ENCODE measurements at regions not wholly inside any gene's neighbourhood (a gene's known extent, or its start where the extent isn't known, plus 50 kb on each side); places are given as distances from the start of the nearest gene placed in this dataset.

DNA sequence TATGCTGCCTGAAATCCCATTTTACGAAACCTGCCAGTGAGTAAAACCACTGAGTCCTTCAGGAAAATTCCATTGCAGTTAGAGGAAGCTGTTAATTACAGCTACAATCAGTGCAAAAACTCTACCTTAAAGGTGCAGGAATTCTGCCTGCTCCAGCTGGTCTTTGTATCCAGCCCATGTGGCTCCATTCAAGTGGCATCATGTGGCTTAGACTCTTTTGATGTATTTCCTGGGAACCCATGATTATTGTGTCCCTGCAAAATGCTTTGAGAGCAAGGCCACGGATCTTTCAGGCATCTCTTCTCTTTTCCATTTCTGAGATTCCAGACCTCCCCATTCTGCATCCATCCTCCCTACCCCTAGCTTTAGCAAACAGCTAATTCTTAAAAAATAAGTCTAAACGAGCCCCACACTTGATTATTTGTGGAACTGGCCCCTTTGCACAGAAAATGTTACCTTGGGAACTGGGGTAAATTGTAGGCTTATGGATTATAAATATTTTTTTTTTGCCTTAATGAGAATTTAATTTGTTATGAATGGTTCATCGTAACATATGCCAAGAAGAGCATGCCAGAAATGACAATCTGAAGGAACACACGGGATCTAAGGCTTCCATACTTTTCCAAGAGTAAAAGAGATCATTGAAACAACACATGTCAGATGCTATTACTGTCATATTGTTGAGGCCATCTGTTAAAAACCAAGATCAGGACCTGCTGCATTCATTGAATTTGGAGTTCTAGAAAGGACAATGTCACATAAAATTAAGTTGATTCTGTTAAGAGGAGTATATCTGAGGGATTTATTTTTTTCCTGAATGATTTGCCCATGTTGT, 144.6 kb downstream of the TPH2 start:
- DNase-seq: no peak

- no peak for DNase-seq
Measured at GRCh38 chr12:72084061-72084460, 145.4 kb downstream of the TPH2 start.

DNA sequence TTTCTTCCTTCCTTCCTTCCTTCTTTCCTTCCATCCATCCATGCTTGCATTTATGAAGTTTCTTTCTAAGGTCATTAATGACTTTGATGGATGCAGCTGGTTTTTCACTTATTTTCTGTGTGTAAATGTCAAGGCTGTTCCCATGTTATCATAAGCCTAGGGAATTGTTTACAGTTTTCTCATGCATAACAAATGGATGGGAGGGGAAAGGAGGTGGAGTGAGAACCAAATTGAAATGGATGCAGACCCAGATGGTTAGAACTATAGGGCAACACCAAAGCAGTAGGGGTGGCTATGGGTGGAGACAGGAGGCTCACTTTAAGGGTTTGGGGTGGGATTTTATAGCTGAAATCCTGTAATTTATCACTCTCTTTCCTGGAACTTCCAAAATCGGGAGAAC, 146.2 kb downstream of the TPH2 start:
- no peak for DNase-seq

GRCh38 chr12:72089678-72090077, 151.0 kb downstream of the TPH2 start:
- DNase-seq: no peak

DNA sequence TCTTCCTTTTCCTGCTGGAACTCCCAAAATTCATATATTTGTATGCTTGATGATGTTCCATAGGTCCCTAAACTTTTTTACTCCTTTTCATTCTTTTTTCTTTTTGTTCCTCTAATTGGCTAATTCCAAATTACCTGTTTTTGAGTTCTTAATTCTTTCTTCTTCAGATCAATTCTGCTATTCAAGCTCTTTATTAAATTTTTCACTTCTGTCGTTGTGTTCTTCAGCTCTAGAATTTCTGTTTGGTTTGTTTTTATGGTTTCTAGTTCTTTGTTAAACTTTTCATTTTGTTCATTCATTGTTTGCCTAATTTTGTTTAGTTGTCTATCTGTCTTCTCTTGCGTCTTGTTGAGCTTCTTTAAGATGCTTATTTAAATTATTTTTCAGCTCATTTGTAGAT, 154.8 kb downstream of the TPH2 start:
- no peak for DNase-seq

- no peak for DNase-seq
Measured at GRCh38 chr12:72093930-72094329, 155.3 kb downstream of the TPH2 start.

- DNase-seq: no peak
Measured at GRCh38 chr12:72094490-72094889, 155.8 kb downstream of the TPH2 start.

DNA sequence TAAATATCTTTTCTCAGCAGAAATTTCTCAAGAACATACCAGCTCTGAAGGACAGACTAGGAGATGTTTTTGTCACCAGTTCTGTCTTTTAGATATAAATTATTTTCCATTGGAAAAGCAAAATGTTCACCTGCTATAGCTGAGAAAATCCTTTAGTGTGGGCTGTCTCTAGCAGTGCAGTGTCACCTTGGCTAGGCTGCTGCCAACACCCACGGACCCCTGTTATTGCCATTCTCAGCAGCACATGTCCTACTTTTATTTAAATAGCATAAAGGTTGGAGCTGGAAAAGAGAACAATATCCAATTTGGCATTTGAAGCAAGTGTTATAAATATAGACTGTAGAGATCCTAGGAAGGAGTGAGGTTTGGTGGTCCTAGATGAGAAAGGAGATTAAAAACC, 156.4 kb downstream of the TPH2 start:
- no peak for DNase-seq

DNA sequence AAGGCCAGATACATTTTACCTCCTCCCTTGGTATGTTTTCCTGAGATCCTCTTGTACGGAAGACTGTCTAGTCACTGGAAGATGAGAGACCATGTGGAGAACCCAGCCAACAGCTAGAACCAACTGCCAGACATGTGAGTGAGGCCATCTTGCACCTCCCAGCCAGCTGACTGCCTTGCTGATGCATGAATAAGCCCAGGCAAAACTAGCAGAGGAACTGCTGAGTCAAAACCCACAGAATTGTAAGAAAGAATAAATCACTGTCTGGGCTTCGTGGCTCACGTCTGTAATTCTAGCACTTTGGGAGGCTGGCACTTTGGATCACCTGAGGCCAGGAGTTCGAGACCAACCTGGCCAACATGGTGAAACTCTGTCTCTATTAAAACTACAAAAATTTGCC, 160.0 kb downstream of the TPH2 start:
- no peak for DNase-seq

GRCh38 chr12:72100854-72101253, 162.2 kb downstream of the TPH2 start:
- DNase-seq: no peak

DNA sequence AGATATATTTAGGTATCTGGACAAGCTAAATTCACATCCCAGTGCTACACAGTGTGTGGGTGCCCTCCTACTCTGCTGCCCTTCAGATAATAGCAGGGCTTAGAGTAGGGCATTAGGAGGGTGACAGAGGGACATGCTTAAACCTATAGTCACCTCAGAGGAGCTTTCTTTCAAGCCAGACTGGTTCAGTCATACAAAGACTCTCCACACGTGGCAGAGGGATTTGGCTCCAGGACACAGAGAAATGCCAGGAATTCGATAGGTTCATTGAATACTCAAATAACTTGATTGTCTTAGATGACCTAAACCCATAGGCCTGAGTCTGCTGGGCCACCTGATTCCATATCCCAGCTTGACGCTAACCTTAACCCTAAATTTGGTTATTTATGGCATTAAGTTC, 163.5 kb downstream of the TPH2 start:
- DNase-seq: no peak

DNA sequence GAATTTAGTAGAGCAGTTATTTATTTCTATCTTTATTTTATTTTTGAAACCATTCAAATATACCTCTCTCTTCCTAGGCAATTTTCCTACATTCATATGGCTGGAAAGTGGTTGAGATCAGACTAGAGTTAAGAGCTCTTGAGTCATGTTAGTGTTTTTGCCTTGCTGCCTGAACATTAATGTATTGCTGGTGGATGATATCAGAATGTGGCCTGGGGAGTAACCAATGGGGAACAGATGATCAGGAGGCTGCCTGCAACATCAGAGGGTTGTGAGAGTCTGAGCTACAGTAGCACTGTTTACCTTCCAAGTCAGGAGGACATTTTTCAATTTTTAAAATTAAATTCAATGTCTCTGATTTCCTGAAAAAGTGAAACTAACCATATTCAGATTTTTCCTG, 166.3 kb upstream of the TRHDE start:
- DNase-seq: no peak

DNA sequence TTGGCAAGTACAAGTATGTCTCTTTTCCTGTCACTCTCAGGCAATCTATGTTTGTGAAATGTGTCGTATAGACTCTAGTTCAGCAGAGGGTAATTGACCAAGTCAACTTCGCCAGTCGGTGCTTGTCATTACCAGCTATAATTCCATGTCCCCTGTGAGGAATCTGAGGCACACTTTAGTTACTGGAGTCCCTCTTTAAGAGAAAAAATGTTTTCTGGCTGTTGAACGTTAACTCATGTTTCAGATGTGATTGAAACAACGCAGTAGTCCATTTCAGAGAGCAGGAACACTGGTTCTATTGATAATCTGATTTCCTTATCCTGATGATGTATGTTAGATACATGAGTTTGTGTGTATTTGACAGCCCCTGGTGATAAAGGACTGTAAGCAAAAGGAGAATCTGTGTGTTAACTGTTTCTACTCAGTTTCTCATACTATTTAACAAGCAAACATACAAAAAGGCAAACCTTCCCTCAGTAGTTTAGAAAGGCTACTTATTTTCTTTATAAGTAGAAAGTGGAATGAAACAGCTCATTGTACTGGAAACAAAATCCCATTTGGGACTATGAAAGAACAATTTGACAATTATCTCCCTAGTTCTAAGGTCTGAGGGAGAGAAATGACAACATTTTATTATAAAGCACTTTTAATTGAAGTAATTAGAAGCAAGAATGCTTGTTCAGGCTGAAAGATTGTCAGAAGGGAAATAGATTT, 161.1 kb upstream of the TRHDE start:
- no peak for DNase-seq

DNA sequence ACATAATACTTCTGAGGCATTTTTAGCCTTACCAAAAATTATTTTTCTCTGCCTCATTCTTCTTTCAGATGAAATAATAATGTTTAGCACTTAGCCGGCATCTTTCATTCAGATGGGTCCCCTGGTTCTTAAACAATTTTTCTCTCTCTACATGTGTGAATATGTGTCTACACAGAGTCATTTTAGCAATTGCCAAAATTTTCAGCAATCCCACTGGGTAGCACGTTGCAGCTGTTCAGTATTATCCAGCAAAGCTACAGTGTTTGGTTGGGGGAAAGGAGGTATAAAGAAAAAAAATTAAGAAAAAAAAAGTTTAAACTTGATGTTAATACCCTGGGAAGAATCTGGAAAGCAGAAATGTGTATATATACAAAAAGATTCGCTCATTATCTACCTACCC, 160.5 kb upstream of the TRHDE start:
- no peak for DNase-seq

DNA sequence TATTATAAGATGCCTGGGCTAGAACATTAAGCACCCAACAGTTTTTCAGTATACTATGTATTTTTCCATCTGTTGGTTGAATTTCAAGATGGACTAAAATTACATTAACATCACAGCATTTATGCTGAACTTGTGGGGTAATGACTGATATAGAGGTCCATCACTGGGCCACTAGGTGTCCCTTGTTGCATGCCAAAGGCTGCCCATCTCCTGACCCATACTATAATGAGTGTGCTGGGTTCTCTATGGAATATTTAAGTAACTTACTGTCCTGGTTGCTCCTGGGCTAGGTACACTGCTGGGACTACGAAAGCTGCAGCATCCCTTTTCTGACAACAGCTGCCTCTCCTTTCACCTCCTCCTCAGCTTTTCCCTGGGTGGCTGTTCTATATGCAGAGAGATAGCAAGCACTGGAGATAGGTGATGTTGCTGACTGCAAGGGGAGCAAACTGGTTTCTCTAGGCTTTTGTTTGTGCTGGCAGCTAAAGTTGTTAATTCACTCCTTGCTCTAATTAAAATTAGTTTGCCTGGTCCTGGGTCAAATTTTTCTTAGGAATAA, 138.6 kb upstream of the TRHDE start:
- no peak for DNase-seq

- no peak for DNase-seq
Measured at GRCh38 chr12:72134246-72135020, 137.7 kb upstream of the TRHDE start.

DNA sequence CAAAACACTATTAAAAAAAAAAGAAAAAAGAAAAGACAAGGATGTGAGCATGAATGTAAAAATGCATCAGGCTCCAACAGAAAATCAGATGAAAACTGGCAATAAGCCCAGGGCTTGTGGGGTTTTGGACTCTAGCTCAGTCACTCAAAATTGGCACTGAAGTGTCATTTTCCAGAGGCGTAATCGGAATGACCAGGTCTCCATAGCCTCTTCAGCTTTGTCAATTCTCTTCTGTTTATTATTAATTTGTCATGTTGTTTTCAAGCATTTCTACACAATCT, 137.2 kb upstream of the TRHDE start:
- no peak for DNase-seq

- no peak for DNase-seq
Measured at GRCh38 chr12:72136792-72137191, 135.4 kb upstream of the TRHDE start.

DNA sequence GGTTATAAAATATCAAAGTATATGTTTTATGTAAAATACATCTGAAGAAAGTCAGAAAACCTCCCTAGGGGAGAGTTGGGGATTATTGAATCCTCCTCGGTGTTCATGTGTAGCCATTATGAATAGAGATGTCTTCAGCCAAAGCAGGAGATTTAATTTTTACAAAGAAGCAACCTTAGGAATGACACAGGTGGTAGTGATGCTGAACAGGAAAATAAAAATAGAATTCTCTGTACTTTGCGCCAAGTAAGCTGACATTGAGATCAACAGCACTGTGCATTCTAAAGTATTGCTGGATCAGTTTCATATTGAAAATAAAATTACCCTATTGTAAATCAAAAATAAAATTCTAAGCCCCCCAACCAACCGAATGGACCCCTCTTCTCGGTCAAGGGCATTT, 132.8 kb upstream of the TRHDE start:
- DNase-seq: no peak

GRCh38 chr12:72141381-72141780, 130.8 kb upstream of the TRHDE start:
- peak; percentile 14 for DNase-seq

DNA sequence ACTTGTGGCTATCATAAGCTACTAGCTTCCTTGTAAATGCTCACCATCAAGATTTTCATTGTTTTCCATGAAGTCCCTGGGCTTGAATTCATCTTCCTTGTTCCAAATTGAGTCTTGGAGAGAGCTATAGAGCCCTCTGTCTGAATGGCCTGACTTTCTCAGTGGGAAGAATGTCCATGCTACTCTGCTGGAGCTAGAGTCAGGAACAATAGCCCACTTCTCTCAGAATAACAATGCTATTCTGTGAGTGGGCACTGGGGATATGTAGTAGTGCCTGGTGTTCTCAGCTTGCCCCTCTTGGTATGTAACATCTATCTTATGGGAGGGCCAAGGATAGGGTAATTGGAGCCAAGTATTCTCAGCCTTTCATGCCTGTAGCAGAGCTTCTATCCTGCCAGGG, 127.6 kb upstream of the TRHDE start:
- no peak for DNase-seq

DNA sequence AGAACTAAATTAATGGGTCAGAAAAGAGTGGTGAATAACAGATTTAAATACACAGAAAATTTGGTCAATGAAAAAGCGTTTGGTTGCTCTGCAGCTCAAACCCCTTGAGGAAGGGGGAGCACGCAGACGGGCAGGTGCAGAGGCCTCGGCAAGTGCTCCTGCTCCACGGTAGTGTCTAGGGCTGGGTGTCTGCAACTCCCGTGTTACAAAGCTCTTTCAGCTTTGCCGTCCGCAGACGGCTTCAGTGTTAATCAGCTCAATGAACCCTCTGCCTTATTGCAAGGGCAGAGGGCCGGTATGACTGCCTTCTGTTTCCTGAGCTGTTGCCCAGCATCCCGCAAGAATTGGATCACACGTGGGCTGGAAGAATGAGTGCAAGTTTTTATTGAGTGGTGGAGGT, 125.7 kb upstream of the TRHDE start:
- no peak for DNase-seq

DNA sequence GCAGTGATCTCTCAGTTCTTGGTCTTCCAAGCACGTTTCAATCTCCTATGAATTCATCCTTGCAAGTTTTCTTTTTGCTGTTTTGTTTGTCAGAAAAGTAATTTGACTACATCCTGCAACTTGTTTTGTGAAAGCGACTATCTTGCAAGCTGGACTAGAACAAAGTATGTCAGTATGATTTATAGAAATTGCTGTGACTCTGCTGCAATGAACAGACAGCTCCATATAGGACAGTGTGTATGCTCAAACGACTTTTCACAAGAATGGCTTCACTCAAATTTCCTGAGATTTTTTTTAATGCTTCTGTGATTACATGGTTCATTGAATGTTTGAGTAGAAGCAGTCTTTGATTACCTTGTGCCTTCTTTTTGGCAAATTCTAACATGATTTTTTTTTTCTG, 123.5 kb upstream of the TRHDE start:
- peak; percentile 12 for DNase-seq

DNA sequence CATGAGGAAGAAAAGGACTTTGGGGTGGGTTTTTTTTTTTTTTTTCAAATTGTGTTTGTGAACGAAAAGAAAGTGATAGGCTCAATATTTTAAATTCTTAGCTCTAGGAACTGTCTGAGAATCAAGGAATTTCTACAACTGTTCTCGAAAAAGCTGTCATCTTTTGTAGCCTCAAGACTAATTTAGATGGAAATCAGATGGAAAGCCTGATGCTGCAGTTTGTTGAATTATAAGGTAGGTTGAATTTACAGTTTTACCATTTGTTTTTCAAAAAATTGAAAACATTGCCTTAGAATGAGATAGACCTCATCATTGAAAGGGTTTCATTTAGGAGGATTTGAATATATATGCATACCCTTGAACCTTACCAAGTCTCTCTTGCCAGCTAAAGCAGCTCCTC, 109.3 kb upstream of the TRHDE start:
- no peak for DNase-seq
